HG03469 (cell line): ENCODE measurements at regions not wholly inside any gene's neighbourhood (a gene's known extent, or its start where the extent isn't known, plus 50 kb on each side); places are given as distances from the start of the nearest gene placed in this dataset.

ENCODE experiments used
- ATAC-seq: cut with Tn5 transposase; IDR thresholded peaks from one replicate; pipeline ENCODE4 v1.9.1; 2021; ENCODE audit warnings: mild to moderate bottlenecking, moderate library complexity, moderate number of reproducible peaks; ENCODE audit not compliant: unreplicated experiment

DNA sequence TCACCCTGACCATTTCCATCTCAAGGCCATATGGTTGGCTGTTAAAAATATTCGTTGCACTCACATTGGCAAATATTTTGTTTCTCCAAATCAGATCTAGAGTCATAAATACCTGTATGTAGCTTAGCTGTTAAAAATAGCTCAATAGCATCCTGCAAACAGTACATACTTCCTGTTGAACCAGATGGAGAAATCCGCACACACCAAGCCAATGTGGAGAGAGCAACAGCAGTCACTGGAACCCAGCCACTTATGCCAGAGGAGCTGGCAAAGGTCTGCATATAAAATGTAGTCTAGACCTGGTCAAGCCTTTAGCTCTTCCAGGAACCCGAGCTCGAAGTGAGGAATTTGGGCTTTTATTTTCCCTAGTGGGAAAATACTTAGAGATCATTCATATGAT, 146.4 kb upstream of the KCNJ16 start:
- no peak for ATAC-seq

GRCh38 chr17:69936996-69937395, 138.0 kb upstream of the KCNJ16 start:
- ATAC-seq, result no peak

DNA sequence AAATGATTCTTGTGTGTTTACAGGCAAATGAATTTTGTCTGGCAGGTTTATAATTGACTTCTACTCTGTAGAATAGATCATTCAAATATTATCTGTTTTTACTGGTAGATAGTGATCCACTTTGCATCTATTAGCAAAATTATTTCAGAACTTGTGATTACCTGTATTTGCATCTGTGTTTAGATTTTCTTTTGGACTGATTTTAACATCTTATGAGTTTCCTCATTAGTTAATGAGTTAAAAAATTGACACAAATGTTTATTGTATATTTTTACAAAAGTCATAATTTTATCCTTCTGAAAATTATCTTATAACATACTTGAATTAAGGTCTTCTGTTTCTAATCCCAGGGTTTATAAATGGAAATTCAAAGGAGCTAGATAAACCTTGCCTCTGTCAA, 132.0 kb upstream of the KCNJ16 start:
- no peak for ATAC-seq

DNA sequence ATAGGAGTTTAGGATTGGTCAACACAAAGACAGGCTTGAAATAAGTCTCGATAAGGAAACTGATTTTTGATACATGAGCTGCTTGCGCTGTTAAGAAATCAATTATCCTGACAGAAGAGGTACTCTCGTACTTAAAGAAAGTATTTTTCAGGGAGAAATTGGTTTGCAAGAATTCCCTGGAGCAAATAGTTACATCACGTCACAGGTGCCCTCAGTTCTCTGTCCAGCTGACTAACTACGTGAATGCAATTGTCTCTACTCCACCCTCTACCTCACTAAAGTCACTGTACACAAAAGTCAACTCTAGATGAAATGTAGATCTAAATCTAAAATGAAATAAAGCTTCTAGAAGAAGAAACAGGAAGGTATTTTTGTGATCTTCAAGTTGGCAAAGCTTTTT, 130.6 kb upstream of the KCNJ16 start:
- ATAC-seq, result no peak

GRCh38 chr17:69945698-69946185, 129.3 kb upstream of the KCNJ16 start:
- ATAC-seq, result no peak

- no peak for ATAC-seq
Measured at GRCh38 chr17:69947027-69947759, 127.8 kb upstream of the KCNJ16 start.

GRCh38 chr17:69948406-69948805, 126.6 kb upstream of the KCNJ16 start:
- ATAC-seq, result no peak

GRCh38 chr17:69949496-69949895, 125.5 kb upstream of the KCNJ16 start:
- ATAC-seq, result no peak

DNA sequence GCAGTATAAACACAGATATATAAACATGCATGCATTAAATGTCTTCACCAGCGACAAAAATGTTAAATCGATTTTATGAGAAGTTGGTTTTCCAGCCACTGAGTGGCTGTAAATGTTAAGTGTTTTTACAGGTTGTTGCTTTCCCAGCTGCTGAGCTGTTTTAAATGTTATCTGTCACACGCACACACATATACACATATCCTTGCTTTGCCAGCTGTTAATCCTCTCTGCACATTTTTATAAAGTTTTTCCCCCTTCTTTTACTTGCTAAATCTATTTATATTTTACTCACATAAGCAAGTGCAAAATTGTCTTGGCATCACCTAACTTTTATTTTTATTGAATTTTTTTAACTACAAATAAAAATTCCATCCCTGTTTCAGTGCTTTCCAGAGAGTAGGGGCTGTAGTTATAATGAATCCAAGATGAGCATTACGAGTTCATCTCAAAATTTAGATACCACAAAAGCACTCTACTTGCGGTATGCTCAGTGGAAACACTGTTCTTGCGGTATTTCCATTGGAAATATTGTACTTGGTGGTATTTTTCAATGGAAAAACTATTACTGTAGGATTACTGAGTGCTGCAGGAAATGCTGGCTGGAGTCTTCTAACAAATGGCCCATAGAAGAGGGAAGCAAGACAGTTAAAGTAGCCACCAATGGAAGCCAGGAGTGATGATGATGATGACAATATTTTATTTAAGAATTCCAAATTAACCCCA, 124.9 kb upstream of the KCNJ16 start:
- no peak for ATAC-seq

- no peak for ATAC-seq
Measured at GRCh38 chr17:69950701-69951418, 124.2 kb upstream of the KCNJ16 start.

- no peak for ATAC-seq
Measured at GRCh38 chr17:69954241-69954925, 120.6 kb upstream of the KCNJ16 start.

DNA sequence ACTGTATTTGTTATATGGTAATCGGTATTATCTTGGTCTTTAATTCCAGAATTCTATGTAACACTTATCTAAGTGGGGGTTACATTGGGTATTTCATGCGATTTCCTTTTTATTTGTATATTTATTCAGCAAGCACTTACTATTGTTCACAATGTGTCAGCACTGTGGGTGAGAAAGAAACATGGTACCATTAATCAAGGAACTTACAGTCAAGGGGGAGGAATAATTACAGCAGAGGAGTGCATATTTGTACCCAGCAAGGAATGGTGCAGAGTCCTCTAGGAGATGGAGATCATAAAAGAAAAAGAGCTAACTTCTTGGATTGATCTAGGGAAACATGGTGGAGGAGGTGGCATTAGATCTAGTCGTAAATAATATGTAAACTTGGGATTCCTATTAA, 117.0 kb upstream of the KCNJ16 start:
- no peak for ATAC-seq

- ATAC-seq, result no peak
Measured at GRCh38 chr17:69959283-69959682, 115.7 kb upstream of the KCNJ16 start.

GRCh38 chr17:69960755-69961154, 114.3 kb upstream of the KCNJ16 start:
- ATAC-seq, result no peak

- no peak for ATAC-seq
Measured at GRCh38 chr17:69961501-69962145, 113.4 kb upstream of the KCNJ16 start.

DNA sequence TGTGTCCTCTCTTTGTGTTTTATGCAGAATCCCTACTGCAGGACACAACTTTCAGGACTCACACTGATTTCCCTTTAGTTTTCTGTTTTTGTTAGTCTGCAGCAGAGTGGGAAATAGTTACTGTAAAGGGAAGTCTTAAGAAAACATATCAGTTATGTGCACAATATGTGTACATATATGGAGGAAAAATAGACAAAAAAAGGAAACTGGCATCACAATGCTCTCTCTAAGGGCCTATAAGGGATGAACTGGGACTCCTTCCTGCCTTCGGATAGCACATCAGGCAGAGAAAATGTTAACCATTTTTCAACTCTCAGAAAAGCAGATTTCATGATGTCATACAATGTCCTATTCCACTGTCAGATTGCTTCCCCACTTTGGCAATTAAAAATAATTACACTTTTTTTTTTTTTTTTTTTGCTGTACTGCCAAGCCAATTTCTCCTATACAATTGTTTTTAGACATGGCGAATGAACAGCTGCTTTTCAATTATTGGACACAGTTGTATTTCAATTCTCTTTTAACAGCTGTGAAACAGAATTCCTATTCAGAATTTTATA, 112.5 kb upstream of the KCNJ16 start:
- ATAC-seq, result no peak

DNA sequence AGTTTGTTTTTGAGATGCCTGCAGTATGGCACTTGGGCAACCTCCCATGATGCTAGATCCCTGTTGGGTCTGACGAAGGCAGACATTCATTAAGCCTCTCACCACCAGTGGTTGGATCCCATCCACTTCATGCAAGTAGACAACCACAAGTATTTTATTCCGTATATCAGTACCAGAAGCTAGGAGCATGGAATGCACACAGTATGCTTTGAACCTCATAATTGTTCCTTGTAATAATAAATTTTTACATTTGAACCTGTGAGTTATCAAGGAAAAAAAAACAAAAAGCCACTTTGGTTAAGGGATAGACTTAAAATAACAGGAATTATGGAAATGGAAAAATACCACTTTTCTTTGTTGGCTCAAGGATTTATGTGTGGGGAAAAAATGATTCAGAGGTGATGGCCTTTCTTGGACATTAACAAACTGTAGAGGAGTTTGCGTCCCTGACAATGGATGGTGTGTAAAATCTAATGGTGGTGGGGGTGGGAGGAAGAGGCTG, 107.1 kb upstream of the KCNJ16 start:
- no peak for ATAC-seq

GRCh38 chr17:69969897-69970296, 105.1 kb upstream of the KCNJ16 start:
- no peak for ATAC-seq

DNA sequence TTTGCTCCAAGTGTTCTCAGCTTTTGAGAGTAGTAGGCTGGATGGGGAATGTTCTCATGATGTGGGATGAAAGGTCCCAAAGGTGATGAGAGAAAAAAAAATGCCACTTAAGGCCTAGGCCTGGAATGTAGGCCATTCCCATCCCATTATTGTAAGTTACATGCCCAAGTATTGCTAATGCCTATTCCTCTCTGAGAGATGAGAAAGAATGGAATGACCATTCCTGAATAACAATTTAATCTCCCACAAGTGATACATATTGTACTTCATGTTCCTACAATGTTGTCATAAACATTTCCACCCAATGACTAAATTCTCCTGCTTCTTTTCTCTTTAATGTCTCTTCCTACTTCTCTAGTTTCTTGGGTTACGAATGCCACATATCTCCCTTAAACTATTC, 102.8 kb upstream of the KCNJ16 start:
- no peak for ATAC-seq

- ATAC-seq, result no peak
Measured at GRCh38 chr17:69975808-69976207, 99.2 kb upstream of the KCNJ16 start.
